ENCODE measurements at regions not wholly inside any gene's neighbourhood (a gene's known extent, or its start where the extent isn't known, plus 50 kb on each side); places are given as distances from the start of the nearest gene placed in this dataset.

DNA sequence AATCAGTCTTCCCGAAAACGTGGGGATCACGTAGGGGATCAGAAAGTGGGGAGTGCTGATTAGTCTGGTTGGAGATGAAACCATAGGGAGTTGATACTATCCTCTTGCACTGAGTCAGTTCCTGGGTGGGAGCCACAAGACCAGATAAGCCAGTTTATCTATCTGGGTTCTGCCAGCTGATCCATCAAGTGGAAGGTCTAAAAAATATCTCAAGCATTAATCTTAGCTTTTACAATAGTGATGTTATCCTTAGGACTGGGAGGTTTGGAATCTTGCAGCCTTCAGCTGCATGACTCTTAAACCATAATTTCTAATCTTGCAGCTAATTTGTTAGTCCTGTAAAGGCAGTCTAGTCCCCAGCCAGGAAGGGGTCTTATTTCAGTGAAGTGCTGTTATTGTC lies 2474.2 kb downstream of the PCDH9 start:
- no peak for TF ChIP-seq CTCF (IDR thresholded peaks at IDR 0.05; ENCODE audit: low read length)
- no peak for TF ChIP-seq EZH2 (optimal IDR thresholded peaks at IDR 0.05; ENCODE audit: low read depth, low read length)

Measured in MM.1S (cell line).